NB4 (cell line): ENCODE measurements at regions not wholly inside any gene's neighbourhood (a gene's known extent, or its start where the extent isn't known, plus 50 kb on each side); places are given as distances from the start of the nearest gene placed in this dataset.

Experiments used
- POLR2A ChIP-seq: IDR thresholded peaks from 2 replicates; pipeline ENCODE4 v1.6.1; 2011; ENCODE audit warnings: mild to moderate bottlenecking; ENCODE audit not compliant: insufficient read length; ENCODE audit errors: extremely low read depth
- TF ChIP-seq, protein P1 (sequence below): IDR thresholded peaks from one replicate; pipeline ENCODE4 v1.5.1; 2012; ENCODE audit warnings: low read depth, low read length
- TF ChIP-seq, protein P2 (sequence below): IDR thresholded peaks from 2 replicates; pipeline ENCODE4 v1.6.1; 2011; ENCODE audit warnings: low read depth, low read length

DNA sequence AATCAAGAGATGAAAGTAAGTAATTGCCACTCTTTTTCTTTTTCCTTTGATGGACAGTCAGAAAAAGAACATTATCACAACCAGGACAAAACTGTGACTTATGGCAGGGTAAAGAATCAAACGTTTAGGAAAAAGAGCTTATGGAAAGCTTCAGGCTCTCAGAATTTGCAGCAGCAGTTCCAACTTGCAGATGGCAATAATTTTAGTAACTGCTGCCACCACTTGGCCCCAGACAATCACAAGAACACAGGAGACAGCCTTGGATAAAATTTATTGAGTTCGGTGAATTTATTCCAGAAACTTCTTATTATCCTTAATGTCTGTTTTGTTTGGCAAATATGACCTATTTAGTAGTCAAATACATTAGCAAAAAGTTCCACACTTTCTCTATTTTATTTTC is 804.4 kb downstream of the BRINP3 start:
- TF ChIP-seq, protein P1, sequence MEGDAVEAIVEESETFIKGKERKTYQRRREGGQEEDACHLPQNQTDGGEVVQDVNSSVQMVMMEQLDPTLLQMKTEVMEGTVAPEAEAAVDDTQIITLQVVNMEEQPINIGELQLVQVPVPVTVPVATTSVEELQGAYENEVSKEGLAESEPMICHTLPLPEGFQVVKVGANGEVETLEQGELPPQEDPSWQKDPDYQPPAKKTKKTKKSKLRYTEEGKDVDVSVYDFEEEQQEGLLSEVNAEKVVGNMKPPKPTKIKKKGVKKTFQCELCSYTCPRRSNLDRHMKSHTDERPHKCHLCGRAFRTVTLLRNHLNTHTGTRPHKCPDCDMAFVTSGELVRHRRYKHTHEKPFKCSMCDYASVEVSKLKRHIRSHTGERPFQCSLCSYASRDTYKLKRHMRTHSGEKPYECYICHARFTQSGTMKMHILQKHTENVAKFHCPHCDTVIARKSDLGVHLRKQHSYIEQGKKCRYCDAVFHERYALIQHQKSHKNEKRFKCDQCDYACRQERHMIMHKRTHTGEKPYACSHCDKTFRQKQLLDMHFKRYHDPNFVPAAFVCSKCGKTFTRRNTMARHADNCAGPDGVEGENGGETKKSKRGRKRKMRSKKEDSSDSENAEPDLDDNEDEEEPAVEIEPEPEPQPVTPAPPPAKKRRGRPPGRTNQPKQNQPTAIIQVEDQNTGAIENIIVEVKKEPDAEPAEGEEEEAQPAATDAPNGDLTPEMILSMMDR, result no peak
- TF ChIP-seq POLR2A, result no peak
- TF ChIP-seq, protein P2, sequence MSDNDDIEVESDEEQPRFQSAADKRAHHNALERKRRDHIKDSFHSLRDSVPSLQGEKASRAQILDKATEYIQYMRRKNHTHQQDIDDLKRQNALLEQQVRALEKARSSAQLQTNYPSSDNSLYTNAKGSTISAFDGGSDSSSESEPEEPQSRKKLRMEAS, result no peak
